ENCODE measurements at regions not wholly inside any gene's neighbourhood (a gene's known extent, or its start where the extent isn't known, plus 50 kb on each side); places are given as distances from the start of the nearest gene placed in this dataset.

DNA sequence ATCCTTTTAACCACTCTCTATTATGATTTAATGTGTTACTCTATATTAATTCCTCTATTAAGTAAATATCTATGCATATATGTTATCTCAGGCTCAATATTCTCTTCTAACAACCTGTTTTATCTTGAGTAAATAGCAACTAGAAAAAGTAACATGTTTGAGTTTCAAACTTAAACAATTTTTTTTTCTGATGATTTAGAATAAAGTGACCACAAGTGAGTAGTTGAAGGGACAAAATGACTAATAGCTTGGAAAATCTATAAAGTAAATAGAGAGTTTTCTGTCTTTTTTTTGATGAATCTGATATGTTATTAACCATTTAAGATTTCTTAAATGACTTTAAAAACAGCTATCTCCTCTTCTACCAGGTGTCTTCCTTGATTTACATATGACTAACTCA, 483.8 kb downstream of the TFEC start:
- no peak overlapping the region for H3K27ac ChIP-seq (ENCODE audit: low read depth, low read length)
- no peaks in the 10 kb centered on the region for H3K4me1 ChIP-seq (ENCODE audit: control insufficient read depth, low read length)
- H3K9me2 ChIP-seq (replicated peaks; ENCODE audit: control insufficient read depth, low read length), result no peaks in the 10 kb centered on the region
- H3F3A ChIP-seq (ENCODE audit: control insufficient read depth, insufficient read depth), result no peaks in the 10 kb centered on the region
- H3K9me3 ChIP-seq (ENCODE audit: control insufficient read depth, insufficient read depth, low read length), result no peaks in the 10 kb centered on the region
- H3K36me3 ChIP-seq (ENCODE audit: control insufficient read depth, low read length), result no peaks in the 10 kb centered on the region
- TF ChIP-seq EZH2phosphoT487 (IDR thresholded peaks at IDR 0.05; ENCODE audit: borderline replicate concordance, low read length) (no peak), CTCF (IDR thresholded peaks at IDR 0.05; ENCODE audit: low read depth, low read length, poor library complexity, severe bottlenecking) (no peak)
- H3K27me3 ChIP-seq (ENCODE audit: control insufficient read depth, low read length), result no peaks in the 10 kb centered on the region
- no peaks in the 10 kb centered on the region for H3K79me2 ChIP-seq (ENCODE audit: control insufficient read depth, low read length)
- H4K20me1 ChIP-seq (ENCODE audit: control insufficient read depth, insufficient read depth, low read depth, low read length), result no peaks in the 10 kb centered on the region
- no peak overlapping the region for H3K4me3 ChIP-seq (ENCODE audit: low read length)
- no peak overlapping the region for H3K4me2 ChIP-seq (ENCODE audit: low read length)

DNA sequence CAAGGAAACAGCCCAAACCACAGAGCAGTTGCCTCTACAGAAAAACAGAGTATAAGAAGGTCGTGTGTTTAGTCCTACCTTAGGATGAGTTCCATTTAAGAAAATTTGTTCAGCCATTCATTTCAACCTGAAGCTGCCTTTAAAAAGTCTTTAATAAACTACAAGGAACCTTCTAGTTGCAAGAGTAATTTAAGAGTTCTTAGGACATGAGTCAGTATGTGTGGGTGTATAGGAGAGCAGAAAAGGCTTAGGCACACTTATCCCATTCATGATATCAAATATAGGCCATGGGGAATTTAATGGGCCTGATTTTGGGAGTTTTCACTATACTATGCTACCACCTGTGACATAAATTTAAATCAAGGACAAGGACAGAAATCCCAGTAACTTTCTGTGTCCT, 496.8 kb downstream of the TFEC start:
- H3K27me3 ChIP-seq (ENCODE audit: control insufficient read depth, low read length), result no peaks in the 10 kb centered on the region
- TF ChIP-seq CTCF (IDR thresholded peaks at IDR 0.05; ENCODE audit: low read depth, low read length, poor library complexity, severe bottlenecking) (no peak), EZH2phosphoT487 (IDR thresholded peaks at IDR 0.05; ENCODE audit: borderline replicate concordance, low read length) (no peak)
- no peaks in the 10 kb centered on the region for H3K4me1 ChIP-seq (ENCODE audit: control insufficient read depth, low read length)
- no peak overlapping the region for H3K27ac ChIP-seq (ENCODE audit: low read depth, low read length)
- H3F3A ChIP-seq (ENCODE audit: control insufficient read depth, insufficient read depth), result no peaks in the 10 kb centered on the region
- H3K4me3 ChIP-seq (ENCODE audit: low read length), result no peak overlapping the region
- H4K20me1 ChIP-seq (ENCODE audit: control insufficient read depth, insufficient read depth, low read depth, low read length), result no peaks in the 10 kb centered on the region
- no peaks in the 10 kb centered on the region for H3K79me2 ChIP-seq (ENCODE audit: control insufficient read depth, low read length)
- H3K9me2 ChIP-seq (replicated peaks; ENCODE audit: control insufficient read depth, low read length), result no peaks in the 10 kb centered on the region
- no peak overlapping the region for H3K4me2 ChIP-seq (ENCODE audit: low read length)
- H3K9me3 ChIP-seq (ENCODE audit: control insufficient read depth, insufficient read depth, low read length), result no peaks in the 10 kb centered on the region
- no peaks in the 10 kb centered on the region for H3K36me3 ChIP-seq (ENCODE audit: control insufficient read depth, low read length)

- no peak overlapping the region for H3K4me3 ChIP-seq (ENCODE audit: low read length)
- H3K4me2 ChIP-seq (ENCODE audit: low read length), result no peak overlapping the region
- no peaks in the 10 kb centered on the region for H3K4me1 ChIP-seq (ENCODE audit: control insufficient read depth, low read length)
- TF ChIP-seq EZH2phosphoT487 (IDR thresholded peaks at IDR 0.05; ENCODE audit: borderline replicate concordance, low read length) (no peak), CTCF (IDR thresholded peaks at IDR 0.05; ENCODE audit: low read depth, low read length, poor library complexity, severe bottlenecking) (no peak)
- H3K27ac ChIP-seq (ENCODE audit: low read depth, low read length), result no peak overlapping the region
- no peaks in the 10 kb centered on the region for H4K20me1 ChIP-seq (ENCODE audit: control insufficient read depth, insufficient read depth, low read depth, low read length)
- no peaks in the 10 kb centered on the region for H3K79me2 ChIP-seq (ENCODE audit: control insufficient read depth, low read length)
- peaks cover 12% of the 10 kb centered on the region for H3K9me3 ChIP-seq (ENCODE audit: control insufficient read depth, insufficient read depth, low read length)
- no peaks in the 10 kb centered on the region for H3K9me2 ChIP-seq (replicated peaks; ENCODE audit: control insufficient read depth, low read length)
- no peaks in the 10 kb centered on the region for H3K36me3 ChIP-seq (ENCODE audit: control insufficient read depth, low read length)
- no peaks in the 10 kb centered on the region for H3K27me3 ChIP-seq (ENCODE audit: control insufficient read depth, low read length)
- H3F3A ChIP-seq (ENCODE audit: control insufficient read depth, insufficient read depth), result no peaks in the 10 kb centered on the region
Observed at GRCh38 chr7:115526278-115526677, 504.3 kb downstream of the TFEC start.

- Histone ChIP-seq H3K4me3 (ENCODE audit: low read length) (no peak overlapping the region), H3K36me3 (ENCODE audit: control insufficient read depth, low read length) (no peaks in the 10 kb centered on the region), H3K27ac (ENCODE audit: low read depth, low read length) (no peak overlapping the region), H3K79me2 (ENCODE audit: control insufficient read depth, low read length) (no peaks in the 10 kb centered on the region), H3K9me2 (replicated peaks; ENCODE audit: control insufficient read depth, low read length) (no peaks in the 10 kb centered on the region), H4K20me1 (ENCODE audit: control insufficient read depth, insufficient read depth, low read depth, low read length) (no peaks in the 10 kb centered on the region), H3K9me3 (ENCODE audit: control insufficient read depth, insufficient read depth, low read length) (peaks cover 12% of the 10 kb centered on the region), H3K4me2 (ENCODE audit: low read length) (no peak overlapping the region), H3K4me1 (ENCODE audit: control insufficient read depth, low read length) (no peaks in the 10 kb centered on the region), H3K27me3 (ENCODE audit: control insufficient read depth, low read length) (no peaks in the 10 kb centered on the region), H3F3A (ENCODE audit: control insufficient read depth, insufficient read depth) (no peaks in the 10 kb centered on the region)
- TF ChIP-seq EZH2phosphoT487 (IDR thresholded peaks at IDR 0.05; ENCODE audit: borderline replicate concordance, low read length) (no peak), CTCF (IDR thresholded peaks at IDR 0.05; ENCODE audit: low read depth, low read length, poor library complexity, severe bottlenecking) (no peak)
Observed at GRCh38 chr7:115522174-115522573, 508.4 kb downstream of the TFEC start.
